Keratinocyte (primary cell): ENCODE measurements at regions not wholly inside any gene's neighbourhood (a gene's known extent, or its start where the extent isn't known, plus 50 kb on each side); places are given as distances from the start of the nearest gene placed in this dataset.

Experiments
- DNase-seq: peaks from one replicate; pipeline ENCODE4 v3.0.0-alpha.2; 2011; ENCODE audit warnings: low read depth, missing footprints, low spot score
- FAIRE-seq: peaks from 2 replicates; lab custom pipeline; 2011; peaks lifted over from hg19 to GRCh38; lab: Jason Lieb, UNC
- H2AFZ ChIP-seq: 2 replicates; pipeline ENCODE4 v1.6.0; 2012; ENCODE audit warnings: low read length, control low read depth, inconsistent platforms; ENCODE audit not compliant: control insufficient read depth
- H3K27ac ChIP-seq: 2 replicates; pipeline ENCODE4 v1.5.1; 2011; ENCODE audit warnings: low read length; ENCODE audit not compliant: control insufficient read depth, insufficient read depth
- H3K27me3 ChIP-seq: 3 replicates; pipeline ENCODE4 v1.6.0; 2011; ENCODE audit warnings: low read length; ENCODE audit not compliant: control insufficient read depth, insufficient read depth; ENCODE audit errors: extremely low read depth
- H3K36me3 ChIP-seq, 2 experiments: 2 replicates in 1 of 2; 3 replicates in 1 of 2; pipeline ENCODE4 v1.5.1; 2011; ENCODE audit warnings: low read length in 2 of 2, mild to moderate bottlenecking in 1 of 2; ENCODE audit not compliant: control insufficient read depth in 2 of 2, insufficient read depth in 2 of 2; ENCODE audit errors: extremely low read depth in 1 of 2
- H3K4me1 ChIP-seq: 3 replicates; pipeline ENCODE4 v1.5.1; 2011; ENCODE audit warnings: low read length; ENCODE audit not compliant: control insufficient read depth, insufficient read depth; ENCODE audit errors: extremely low read depth
- H3K4me2 ChIP-seq: 3 replicates; pipeline ENCODE4 v1.6.0; 2011; ENCODE audit warnings: low read depth, low read length; ENCODE audit not compliant: control insufficient read depth, insufficient read depth; ENCODE audit errors: extremely low read depth
- H3K4me3 ChIP-seq, 3 experiments: fragments of 200-600 bp in 1 of 3; sonication (generic) in 1 of 3; 2 replicates in 2 of 3; 3 replicates in 1 of 3; pipeline ENCODE4 v1.5.1; 2011 to 2016; ENCODE audit warnings: low read length in 3 of 3, mild to moderate bottlenecking in 3 of 3, control low read depth in 2 of 3, inconsistent platforms in 1 of 3, low read depth in 1 of 3, mixed read lengths in 1 of 3, mixed run types in 1 of 3, moderate library complexity in 1 of 3; ENCODE audit not compliant: control insufficient read depth in 2 of 3, insufficient read depth in 2 of 3; ENCODE audit errors: extremely low read depth in 1 of 3
- H3K79me2 ChIP-seq: 2 replicates; pipeline ENCODE4 v1.6.0; 2012; ENCODE audit warnings: low read length; ENCODE audit not compliant: control insufficient read depth, insufficient read depth
- H3K9ac ChIP-seq: 3 replicates; pipeline ENCODE4 v1.6.0; 2011; ENCODE audit warnings: low read length; ENCODE audit not compliant: control insufficient read depth, insufficient read depth; ENCODE audit errors: extremely low read depth
- H3K9me1 ChIP-seq: 3 replicates; pipeline ENCODE4 v1.6.0; 2011; ENCODE audit warnings: low read length; ENCODE audit not compliant: control insufficient read depth, insufficient read depth; ENCODE audit errors: extremely low read depth
- H3K9me3 ChIP-seq: 2 replicates; pipeline ENCODE4 v1.5.1; 2012; ENCODE audit warnings: low read depth, low read length; ENCODE audit not compliant: control insufficient read depth
- H4K20me1 ChIP-seq: 3 replicates; pipeline ENCODE4 v1.6.0; 2011; ENCODE audit warnings: low read length; ENCODE audit not compliant: control insufficient read depth, insufficient read depth; ENCODE audit errors: extremely low read depth
- EZH2 ChIP-seq: IDR thresholded peaks from one replicate; pipeline ENCODE4 v1.6.1; 2012; ENCODE audit warnings: inconsistent platforms, mild to moderate bottlenecking, low read length, moderate library complexity
- dilution Hi-C: fragments of 300-500 bp; cut with MboI; formaldehyde crosslinking; loops from one replicate; pipeline ENCODE4 v1.7.0; 2020; ENCODE audit warnings: low sequenced_read_pairs; ENCODE audit not compliant: extremely low pct_ligation_motif_present
- TF ChIP-seq, protein P1 (sequence below), 3 experiments: IDR thresholded peaks in 1 of 3; conservative IDR thresholded peaks in 1 of 3; optimal IDR thresholded peaks in 1 of 3; 2 replicates in 2 of 3; 3 replicates in 1 of 3; pipeline versions ENCODE3 to v1.5.1; 2011; ENCODE audit warnings: low read length in 3 of 3, mild to moderate bottlenecking in 3 of 3, moderate library complexity in 2 of 3, control low read depth in 1 of 3, inconsistent platforms in 1 of 3; ENCODE audit not compliant: insufficient read depth in 2 of 3; ENCODE audit errors: extremely low read depth in 1 of 3

- dilution Hi-C loops, result no loop called here
- no peaks in the 10 kb centered on the region for H3K79me2 ChIP-seq
- H3K9ac ChIP-seq, result no peak overlapping the region
- H3K4me1 ChIP-seq, result no peaks in the 10 kb centered on the region
- no peak for DNase-seq
- H3K4me3 ChIP-seq, result no peak overlapping the region
- H2AFZ ChIP-seq, result no peak overlapping the region
- H3K4me2 ChIP-seq, result no peak overlapping the region
- no peaks in the 10 kb centered on the region for H4K20me1 ChIP-seq
- TF ChIP-seq EZH2, result no peak
- TF ChIP-seq, protein P1, sequence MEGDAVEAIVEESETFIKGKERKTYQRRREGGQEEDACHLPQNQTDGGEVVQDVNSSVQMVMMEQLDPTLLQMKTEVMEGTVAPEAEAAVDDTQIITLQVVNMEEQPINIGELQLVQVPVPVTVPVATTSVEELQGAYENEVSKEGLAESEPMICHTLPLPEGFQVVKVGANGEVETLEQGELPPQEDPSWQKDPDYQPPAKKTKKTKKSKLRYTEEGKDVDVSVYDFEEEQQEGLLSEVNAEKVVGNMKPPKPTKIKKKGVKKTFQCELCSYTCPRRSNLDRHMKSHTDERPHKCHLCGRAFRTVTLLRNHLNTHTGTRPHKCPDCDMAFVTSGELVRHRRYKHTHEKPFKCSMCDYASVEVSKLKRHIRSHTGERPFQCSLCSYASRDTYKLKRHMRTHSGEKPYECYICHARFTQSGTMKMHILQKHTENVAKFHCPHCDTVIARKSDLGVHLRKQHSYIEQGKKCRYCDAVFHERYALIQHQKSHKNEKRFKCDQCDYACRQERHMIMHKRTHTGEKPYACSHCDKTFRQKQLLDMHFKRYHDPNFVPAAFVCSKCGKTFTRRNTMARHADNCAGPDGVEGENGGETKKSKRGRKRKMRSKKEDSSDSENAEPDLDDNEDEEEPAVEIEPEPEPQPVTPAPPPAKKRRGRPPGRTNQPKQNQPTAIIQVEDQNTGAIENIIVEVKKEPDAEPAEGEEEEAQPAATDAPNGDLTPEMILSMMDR (optimal IDR thresholded peaks at IDR 0.05 in 1 of 3, IDR thresholded peaks at IDR 0.05 in 1 of 3, conservative IDR thresholded peaks at IDR 0.05 in 1 of 3; ENCODE audit: extremely low read depth in 1 of 3, insufficient read depth in 2 of 3, low read length in 3 of 3), result no peak
- no peaks in the 10 kb centered on the region for H3K9me1 ChIP-seq
- no peaks in the 10 kb centered on the region for H3K27me3 ChIP-seq
- no peak for FAIRE-seq
- no peaks in the 10 kb centered on the region for H3K9me3 ChIP-seq
- H3K27ac ChIP-seq, result no peak overlapping the region
- H3K36me3 ChIP-seq, result no peaks in the 10 kb centered on the region
Observed at GRCh38 chr17:13986855-13987254, 82.4 kb upstream of the COX10 start.

GRCh38 chr17:13989138-13989537 is 80.2 kb upstream of the COX10 start:
- Histone ChIP-seq H3K4me1 (no peaks in the 10 kb centered on the region), H3K9me1 (no peaks in the 10 kb centered on the region), H3K4me3 (no peak overlapping the region), H3K27ac (no peak overlapping the region), H3K27me3 (no peaks in the 10 kb centered on the region), H3K4me2 (no peak overlapping the region), H3K36me3 (no peaks in the 10 kb centered on the region), H3K79me2 (no peaks in the 10 kb centered on the region), H3K9ac (no peak overlapping the region), H4K20me1 (no peaks in the 10 kb centered on the region), H3K9me3 (no peaks in the 10 kb centered on the region), H2AFZ (no peak overlapping the region)
- DNase-seq (no peak), FAIRE-seq (no peak)
- dilution Hi-C loops, result no loop called here
- TF ChIP-seq, protein P1 (optimal IDR thresholded peaks at IDR 0.05 in 1 of 3, IDR thresholded peaks at IDR 0.05 in 1 of 3, conservative IDR thresholded peaks at IDR 0.05 in 1 of 3; ENCODE audit: extremely low read depth in 1 of 3, insufficient read depth in 2 of 3, low read length in 3 of 3), result no peak
- TF ChIP-seq EZH2, result no peak
